GM23338 (cell line): ENCODE measurements at regions not wholly inside any gene's neighbourhood (a gene's known extent, or its start where the extent isn't known, plus 50 kb on each side); places are given as distances from the start of the nearest gene placed in this dataset.

Experiments
- ATAC-seq: fragments of 200-7000 bp; cut with Tn5 transposase; 3 replicates; pipeline ENCODE4 v1.9.1; 2020
- DNase-seq: peaks from one replicate; pipeline ENCODE4 v3.0.0-alpha.2; 2015; ENCODE audit warnings: low spot score
- H2AFZ ChIP-seq: fragments of 200-600 bp; sonication (generic); 2 replicates; pipeline ENCODE4 v1.8.0; 2016; ENCODE audit warnings: antibody characterized with exemption, mild to moderate bottlenecking, moderate library complexity
- H3F3A ChIP-seq: fragments of 200-600 bp; sonication (generic); replicated peaks from 2 replicates; pipeline ENCODE4 v1.8.0; 2017; ENCODE audit warnings: antibody characterized with exemption, mixed run types, low read depth
- H3K27ac ChIP-seq: fragments of 200-600 bp; sonication (generic); 2 replicates; pipeline ENCODE4 v1.6.1; 2016; ENCODE audit warnings: low read depth
- H3K27me3 ChIP-seq: fragments of 200-600 bp; sonication (generic); 2 replicates; pipeline ENCODE4 v1.8.0; 2016; ENCODE audit warnings: mild to moderate bottlenecking, mixed run types, moderate library complexity; ENCODE audit not compliant: insufficient read depth
- H3K36me3 ChIP-seq: fragments of 200-600 bp; sonication (generic); 2 replicates; pipeline ENCODE4 v1.8.0; 2016; ENCODE audit warnings: mild to moderate bottlenecking; ENCODE audit not compliant: insufficient read depth
- H3K4me1 ChIP-seq: fragments of 200-600 bp; sonication (generic); 2 replicates; pipeline ENCODE4 v1.8.0; 2016; ENCODE audit warnings: mild to moderate bottlenecking, moderate library complexity; ENCODE audit not compliant: insufficient read depth
- H3K4me2 ChIP-seq: fragments of 200-600 bp; sonication (generic); 2 replicates; pipeline ENCODE4 v1.7.1; 2017; ENCODE audit warnings: mixed run types
- H3K4me3 ChIP-seq: fragments of 200-600 bp; sonication (generic); 2 replicates; pipeline ENCODE4 v1.6.1; 2016; ENCODE audit warnings: mixed run types
- H3K79me2 ChIP-seq: fragments of 200-600 bp; sonication (generic); replicated peaks from 2 replicates; pipeline ENCODE4 v1.8.0; 2017; ENCODE audit warnings: mild to moderate bottlenecking; ENCODE audit not compliant: insufficient read depth
- H3K9me2 ChIP-seq: fragments of 200-600 bp; sonication (generic); 2 replicates; pipeline ENCODE4 v1.8.0; 2017; ENCODE audit not compliant: insufficient read depth
- H4K20me1 ChIP-seq: fragments of 200-600 bp; sonication (generic); replicated peaks from 2 replicates; pipeline ENCODE4 v1.8.0; 2017; ENCODE audit warnings: mild to moderate bottlenecking; ENCODE audit not compliant: insufficient read depth
- H3K27ac Mint-ChIP-seq: 2 replicates; pipeline ENCODE4 v1.8.0; 2020; ENCODE audit warnings: inconsistent platforms, mild to moderate bottlenecking, moderate library complexity, mixed read lengths
- H3K27me3 Mint-ChIP-seq: 3 replicates; pipeline ENCODE4 v1.8.0; 2022; ENCODE audit warnings: low read depth, mild to moderate bottlenecking, moderate library complexity, mixed read lengths, inconsistent platforms; ENCODE audit not compliant: insufficient read depth, poor library complexity
- H3K36me3 Mint-ChIP-seq: 3 replicates; pipeline ENCODE4 v1.8.0; 2021; ENCODE audit warnings: low read depth, mild to moderate bottlenecking, inconsistent platforms, moderate library complexity, mixed read lengths
- H3K4me1 Mint-ChIP-seq: 3 replicates; pipeline ENCODE4 v1.8.0; 2020; ENCODE audit warnings: mild to moderate bottlenecking, inconsistent platforms, mixed read lengths
- H3K4me3 Mint-ChIP-seq: 3 replicates; pipeline ENCODE4 v1.8.0; 2021; ENCODE audit warnings: moderate library complexity, mild to moderate bottlenecking, inconsistent platforms, mixed read lengths
- H3K9me3 Mint-ChIP-seq: 3 replicates; pipeline ENCODE4 v1.8.0; 2020; ENCODE audit warnings: moderate library complexity, mild to moderate bottlenecking, inconsistent platforms, mixed read lengths
- EZH2 ChIP-seq: fragments of 200-600 bp; sonication (generic); IDR thresholded peaks from one replicate; pipeline ENCODE4 v1.8.0; 2017; ENCODE audit warnings: antibody characterized with exemption, mild to moderate bottlenecking, low read depth; ENCODE audit not compliant: unreplicated experiment
- EZH2phosphoT487 ChIP-seq: fragments of 200-600 bp; sonication (generic); IDR thresholded peaks from one replicate; pipeline ENCODE4 v1.8.1; 2018; ENCODE audit warnings: antibody characterized with exemption; ENCODE audit not compliant: unreplicated experiment
- NANOG ChIP-seq: IDR thresholded peaks from 2 replicates; pipeline ENCODE4 v1.6.1; 2016; ENCODE audit warnings: antibody characterized with exemption, borderline replicate concordance
- POLR2AphosphoS5 ChIP-seq: IDR thresholded peaks from 2 replicates; pipeline ENCODE4 v1.6.1; 2016; ENCODE audit warnings: antibody characterized with exemption, low read depth
- STAT1 ChIP-seq: IDR thresholded peaks from one replicate; pipeline ENCODE4 v1.6.1; 2016; ENCODE audit warnings: antibody characterized with exemption; ENCODE audit not compliant: unreplicated experiment
- ZNF114 ChIP-seq: fragments of 250-450 bp; sonication (Bioruptor Pico); IDR thresholded peaks from 2 replicates; pipeline ENCODE4 v1.5.0; 2020; ENCODE audit warnings: mild to moderate bottlenecking, moderate library complexity
- ZNF331 ChIP-seq: fragments of 250-450 bp; sonication (Bioruptor Pico); IDR thresholded peaks from 2 replicates; pipeline ENCODE4 v1.5.0; 2020; ENCODE audit warnings: low read depth, mild to moderate bottlenecking, moderate library complexity
- TF ChIP-seq, protein P1 (sequence below): IDR thresholded peaks from one replicate; pipeline ENCODE4 v1.6.1; 2018; ENCODE audit warnings: antibody characterized with exemption; ENCODE audit not compliant: unreplicated experiment
- TF ChIP-seq, protein P2 (sequence below): IDR thresholded peaks from 2 replicates; pipeline ENCODE4 v1.6.1; 2016; ENCODE audit warnings: antibody characterized with exemption
- TF ChIP-seq, protein P3 (sequence below), 2 experiments: fragments of 200-600 bp in 1 of 2; sonication (generic) in 1 of 2; conservative IDR thresholded peaks; 2 replicates each; pipeline versions ENCODE4 v1.5.1 to v1.6.1; 2016 to 2017; ENCODE audit warnings: antibody characterized with exemption in 2 of 2, low read depth in 2 of 2, mild to moderate bottlenecking in 2 of 2, moderate library complexity in 1 of 2
- TF ChIP-seq, protein P4 (sequence below): fragments of 250-450 bp; sonication (Bioruptor Pico); IDR thresholded peaks from 2 replicates; pipeline ENCODE4 v1.5.0; 2020; ENCODE audit warnings: mild to moderate bottlenecking, moderate library complexity

GRCh38 chr16:77112746-77113145 lies 78.2 kb upstream of the MON1B start:
- Mint-ChIP-seq H3K36me3 (no peaks in the 10 kb centered on the region), H3K4me3 (no peak overlapping the region), H3K4me1 (no peaks in the 10 kb centered on the region), H3K27ac (no peak overlapping the region), H3K9me3 (peaks cover 26% of the 10 kb centered on the region), H3K27me3 (no peaks in the 10 kb centered on the region)
- Histone ChIP-seq H3K4me2 (no peak overlapping the region), H3F3A (no peaks in the 10 kb centered on the region), H3K27ac (no peak overlapping the region), H3K36me3 (no peaks in the 10 kb centered on the region), H3K79me2 (no peaks in the 10 kb centered on the region), H2AFZ (0 out of 2 replicates have a peak overlapping the region, but pooled peaks have one; percentile 53), H3K4me3 (no peak overlapping the region), H3K4me1 (no peaks in the 10 kb centered on the region), H3K27me3 (no peaks in the 10 kb centered on the region), H3K9me2 (no peaks in the 10 kb centered on the region), H4K20me1 (no peaks in the 10 kb centered on the region)
- TF ChIP-seq EZH2phosphoT487 (no peak), NANOG (no peak), ZNF114 (CRISPR knock-in tag) (no peak), ZNF331 (no peak), STAT1 (no peak), EZH2 (no peak), POLR2AphosphoS5 (no peak)
- TF ChIP-seq, protein P1, sequence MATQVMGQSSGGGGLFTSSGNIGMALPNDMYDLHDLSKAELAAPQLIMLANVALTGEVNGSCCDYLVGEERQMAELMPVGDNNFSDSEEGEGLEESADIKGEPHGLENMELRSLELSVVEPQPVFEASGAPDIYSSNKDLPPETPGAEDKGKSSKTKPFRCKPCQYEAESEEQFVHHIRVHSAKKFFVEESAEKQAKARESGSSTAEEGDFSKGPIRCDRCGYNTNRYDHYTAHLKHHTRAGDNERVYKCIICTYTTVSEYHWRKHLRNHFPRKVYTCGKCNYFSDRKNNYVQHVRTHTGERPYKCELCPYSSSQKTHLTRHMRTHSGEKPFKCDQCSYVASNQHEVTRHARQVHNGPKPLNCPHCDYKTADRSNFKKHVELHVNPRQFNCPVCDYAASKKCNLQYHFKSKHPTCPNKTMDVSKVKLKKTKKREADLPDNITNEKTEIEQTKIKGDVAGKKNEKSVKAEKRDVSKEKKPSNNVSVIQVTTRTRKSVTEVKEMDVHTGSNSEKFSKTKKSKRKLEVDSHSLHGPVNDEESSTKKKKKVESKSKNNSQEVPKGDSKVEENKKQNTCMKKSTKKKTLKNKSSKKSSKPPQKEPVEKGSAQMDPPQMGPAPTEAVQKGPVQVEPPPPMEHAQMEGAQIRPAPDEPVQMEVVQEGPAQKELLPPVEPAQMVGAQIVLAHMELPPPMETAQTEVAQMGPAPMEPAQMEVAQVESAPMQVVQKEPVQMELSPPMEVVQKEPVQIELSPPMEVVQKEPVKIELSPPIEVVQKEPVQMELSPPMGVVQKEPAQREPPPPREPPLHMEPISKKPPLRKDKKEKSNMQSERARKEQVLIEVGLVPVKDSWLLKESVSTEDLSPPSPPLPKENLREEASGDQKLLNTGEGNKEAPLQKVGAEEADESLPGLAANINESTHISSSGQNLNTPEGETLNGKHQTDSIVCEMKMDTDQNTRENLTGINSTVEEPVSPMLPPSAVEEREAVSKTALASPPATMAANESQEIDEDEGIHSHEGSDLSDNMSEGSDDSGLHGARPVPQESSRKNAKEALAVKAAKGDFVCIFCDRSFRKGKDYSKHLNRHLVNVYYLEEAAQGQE: no peak
- TF ChIP-seq, protein P2, sequence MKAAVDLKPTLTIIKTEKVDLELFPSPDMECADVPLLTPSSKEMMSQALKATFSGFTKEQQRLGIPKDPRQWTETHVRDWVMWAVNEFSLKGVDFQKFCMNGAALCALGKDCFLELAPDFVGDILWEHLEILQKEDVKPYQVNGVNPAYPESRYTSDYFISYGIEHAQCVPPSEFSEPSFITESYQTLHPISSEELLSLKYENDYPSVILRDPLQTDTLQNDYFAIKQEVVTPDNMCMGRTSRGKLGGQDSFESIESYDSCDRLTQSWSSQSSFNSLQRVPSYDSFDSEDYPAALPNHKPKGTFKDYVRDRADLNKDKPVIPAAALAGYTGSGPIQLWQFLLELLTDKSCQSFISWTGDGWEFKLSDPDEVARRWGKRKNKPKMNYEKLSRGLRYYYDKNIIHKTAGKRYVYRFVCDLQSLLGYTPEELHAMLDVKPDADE: no peak
- TF ChIP-seq, protein P3, sequence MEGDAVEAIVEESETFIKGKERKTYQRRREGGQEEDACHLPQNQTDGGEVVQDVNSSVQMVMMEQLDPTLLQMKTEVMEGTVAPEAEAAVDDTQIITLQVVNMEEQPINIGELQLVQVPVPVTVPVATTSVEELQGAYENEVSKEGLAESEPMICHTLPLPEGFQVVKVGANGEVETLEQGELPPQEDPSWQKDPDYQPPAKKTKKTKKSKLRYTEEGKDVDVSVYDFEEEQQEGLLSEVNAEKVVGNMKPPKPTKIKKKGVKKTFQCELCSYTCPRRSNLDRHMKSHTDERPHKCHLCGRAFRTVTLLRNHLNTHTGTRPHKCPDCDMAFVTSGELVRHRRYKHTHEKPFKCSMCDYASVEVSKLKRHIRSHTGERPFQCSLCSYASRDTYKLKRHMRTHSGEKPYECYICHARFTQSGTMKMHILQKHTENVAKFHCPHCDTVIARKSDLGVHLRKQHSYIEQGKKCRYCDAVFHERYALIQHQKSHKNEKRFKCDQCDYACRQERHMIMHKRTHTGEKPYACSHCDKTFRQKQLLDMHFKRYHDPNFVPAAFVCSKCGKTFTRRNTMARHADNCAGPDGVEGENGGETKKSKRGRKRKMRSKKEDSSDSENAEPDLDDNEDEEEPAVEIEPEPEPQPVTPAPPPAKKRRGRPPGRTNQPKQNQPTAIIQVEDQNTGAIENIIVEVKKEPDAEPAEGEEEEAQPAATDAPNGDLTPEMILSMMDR (conservative IDR thresholded peaks at IDR 0.05; ENCODE audit: low read depth in 2 of 2): no peak
- TF ChIP-seq, protein P4, sequence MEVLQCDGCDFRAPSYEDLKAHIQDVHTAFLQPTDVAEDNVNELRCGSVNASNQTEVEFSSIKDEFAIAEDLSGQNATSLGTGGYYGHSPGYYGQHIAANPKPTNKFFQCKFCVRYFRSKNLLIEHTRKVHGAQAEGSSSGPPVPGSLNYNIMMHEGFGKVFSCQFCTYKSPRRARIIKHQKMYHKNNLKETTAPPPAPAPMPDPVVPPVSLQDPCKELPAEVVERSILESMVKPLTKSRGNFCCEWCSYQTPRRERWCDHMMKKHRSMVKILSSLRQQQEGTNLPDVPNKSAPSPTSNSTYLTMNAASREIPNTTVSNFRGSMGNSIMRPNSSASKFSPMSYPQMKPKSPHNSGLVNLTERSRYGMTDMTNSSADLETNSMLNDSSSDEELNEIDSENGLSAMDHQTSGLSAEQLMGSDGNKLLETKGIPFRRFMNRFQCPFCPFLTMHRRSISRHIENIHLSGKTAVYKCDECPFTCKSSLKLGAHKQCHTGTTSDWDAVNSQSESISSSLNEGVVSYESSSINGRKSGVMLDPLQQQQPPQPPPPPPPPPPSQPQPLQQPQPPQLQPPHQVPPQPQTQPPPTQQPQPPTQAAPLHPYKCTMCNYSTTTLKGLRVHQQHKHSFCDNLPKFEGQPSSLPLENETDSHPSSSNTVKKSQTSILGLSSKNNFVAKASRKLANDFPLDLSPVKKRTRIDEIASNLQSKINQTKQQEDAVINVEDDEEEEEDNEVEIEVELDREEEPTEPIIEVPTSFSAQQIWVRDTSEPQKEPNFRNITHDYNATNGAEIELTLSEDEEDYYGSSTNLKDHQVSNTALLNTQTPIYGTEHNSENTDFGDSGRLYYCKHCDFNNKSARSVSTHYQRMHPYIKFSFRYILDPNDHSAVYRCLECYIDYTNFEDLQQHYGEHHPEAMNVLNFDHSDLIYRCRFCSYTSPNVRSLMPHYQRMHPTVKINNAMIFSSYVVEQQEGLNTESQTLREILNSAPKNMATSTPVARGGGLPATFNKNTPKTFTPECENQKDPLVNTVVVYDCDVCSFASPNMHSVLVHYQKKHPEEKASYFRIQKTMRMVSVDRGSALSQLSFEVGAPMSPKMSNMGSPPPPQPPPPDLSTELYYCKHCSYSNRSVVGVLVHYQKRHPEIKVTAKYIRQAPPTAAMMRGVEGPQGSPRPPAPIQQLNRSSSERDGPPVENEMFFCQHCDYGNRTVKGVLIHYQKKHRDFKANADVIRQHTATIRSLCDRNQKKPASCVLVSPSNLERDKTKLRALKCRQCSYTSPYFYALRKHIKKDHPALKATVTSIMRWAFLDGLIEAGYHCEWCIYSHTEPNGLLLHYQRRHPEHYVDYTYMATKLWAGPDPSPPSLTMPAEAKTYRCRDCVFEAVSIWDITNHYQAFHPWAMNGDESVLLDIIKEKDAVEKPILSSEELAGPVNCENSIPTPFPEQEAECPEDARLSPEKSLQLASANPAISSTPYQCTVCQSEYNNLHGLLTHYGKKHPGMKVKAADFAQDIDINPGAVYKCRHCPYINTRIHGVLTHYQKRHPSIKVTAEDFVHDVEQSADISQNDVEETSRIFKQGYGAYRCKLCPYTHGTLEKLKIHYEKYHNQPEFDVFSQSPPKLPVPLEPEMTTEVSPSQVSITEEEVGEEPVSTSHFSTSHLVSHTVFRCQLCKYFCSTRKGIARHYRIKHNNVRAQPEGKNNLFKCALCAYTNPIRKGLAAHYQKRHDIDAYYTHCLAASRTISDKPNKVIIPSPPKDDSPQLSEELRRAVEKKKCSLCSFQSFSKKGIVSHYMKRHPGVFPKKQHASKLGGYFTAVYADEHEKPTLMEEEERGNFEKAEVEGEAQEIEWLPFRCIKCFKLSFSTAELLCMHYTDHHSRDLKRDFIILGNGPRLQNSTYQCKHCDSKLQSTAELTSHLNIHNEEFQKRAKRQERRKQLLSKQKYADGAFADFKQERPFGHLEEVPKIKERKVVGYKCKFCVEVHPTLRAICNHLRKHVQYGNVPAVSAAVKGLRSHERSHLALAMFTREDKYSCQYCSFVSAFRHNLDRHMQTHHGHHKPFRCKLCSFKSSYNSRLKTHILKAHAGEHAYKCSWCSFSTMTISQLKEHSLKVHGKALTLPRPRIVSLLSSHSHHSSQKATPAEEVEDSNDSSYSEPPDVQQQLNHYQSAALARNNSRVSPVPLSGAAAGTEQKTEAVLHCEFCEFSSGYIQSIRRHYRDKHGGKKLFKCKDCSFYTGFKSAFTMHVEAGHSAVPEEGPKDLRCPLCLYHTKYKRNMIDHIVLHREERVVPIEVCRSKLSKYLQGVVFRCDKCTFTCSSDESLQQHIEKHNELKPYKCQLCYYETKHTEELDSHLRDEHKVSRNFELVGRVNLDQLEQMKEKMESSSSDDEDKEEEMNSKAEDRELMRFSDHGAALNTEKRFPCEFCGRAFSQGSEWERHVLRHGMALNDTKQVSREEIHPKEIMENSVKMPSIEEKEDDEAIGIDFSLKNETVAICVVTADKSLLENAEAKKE (CRISPR knock-in tag): no peak
- DNase-seq (no peak), ATAC-seq (no peak)
